T-helper 1 cell treated with Interleukin-12 subunit alpha and Interleukin-12 subunit beta and Interleukin-4 antibody, amounts not matched to agents 30 μg/mL and 1 μg/mL, for 36 hours (primary cell): ENCODE measurements at regions not wholly inside any gene's neighbourhood (a gene's known extent, or its start where the extent isn't known, plus 50 kb on each side); places are given as distances from the start of the nearest gene placed in this dataset.

ENCODE experiments used
- H3K27ac Mint-ChIP-seq: one replicate; pipeline ENCODE4 v1.8.0; 2021; ENCODE audit warnings: mild to moderate bottlenecking, mixed read lengths
- H3K27me3 Mint-ChIP-seq: one replicate; pipeline ENCODE4 v1.8.0; 2021; ENCODE audit warnings: low read depth, mixed read lengths
- H3K36me3 Mint-ChIP-seq: one replicate; pipeline ENCODE4 v1.8.0; 2021; ENCODE audit warnings: low read depth, mixed read lengths
- H3K4me1 Mint-ChIP-seq: one replicate; pipeline ENCODE4 v1.8.0; 2021; ENCODE audit warnings: low read depth, mixed read lengths
- H3K4me3 Mint-ChIP-seq: one replicate; pipeline ENCODE4 v1.8.0; 2021; ENCODE audit warnings: mild to moderate bottlenecking, moderate library complexity, mixed read lengths
- H3K9me3 Mint-ChIP-seq: one replicate; pipeline ENCODE4 v1.8.0; 2021; ENCODE audit warnings: mixed read lengths

- H3K4me3 Mint-ChIP-seq, result no peak overlapping the region
- H3K27ac Mint-ChIP-seq, result no peak overlapping the region
- peaks cover 4% of the 10 kb centered on the region for H3K9me3 Mint-ChIP-seq
- H3K27me3 Mint-ChIP-seq, result no peaks in the 10 kb centered on the region
- H3K36me3 Mint-ChIP-seq, result no peaks in the 10 kb centered on the region
- no peaks in the 10 kb centered on the region for H3K4me1 Mint-ChIP-seq
These were observed 154.9 kb upstream of the EPHA5 start for GRCh38 chr4:65825116-65825753.

GRCh38 chr4:65819192-65819591 lies 148.9 kb upstream of the EPHA5 start:
- peaks cover 15% of the 10 kb centered on the region for H3K9me3 Mint-ChIP-seq
- H3K27ac Mint-ChIP-seq, result no peak overlapping the region
- H3K4me3 Mint-ChIP-seq, result no peak overlapping the region
- no peaks in the 10 kb centered on the region for H3K36me3 Mint-ChIP-seq
- no peaks in the 10 kb centered on the region for H3K4me1 Mint-ChIP-seq
- H3K27me3 Mint-ChIP-seq, result no peaks in the 10 kb centered on the region

GRCh38 chr4:65805936-65806335 lies 135.6 kb upstream of the EPHA5 start:
- H3K9me3 Mint-ChIP-seq, result peaks cover 6% of the 10 kb centered on the region
- H3K4me1 Mint-ChIP-seq, result no peaks in the 10 kb centered on the region
- H3K36me3 Mint-ChIP-seq, result no peaks in the 10 kb centered on the region
- H3K27ac Mint-ChIP-seq, result no peak overlapping the region
- no peak overlapping the region for H3K4me3 Mint-ChIP-seq
- no peaks in the 10 kb centered on the region for H3K27me3 Mint-ChIP-seq

- Mint-ChIP-seq H3K36me3 (no peaks in the 10 kb centered on the region), H3K4me1 (no peaks in the 10 kb centered on the region), H3K27ac (no peak overlapping the region), H3K4me3 (no peak overlapping the region), H3K9me3 (no peaks in the 10 kb centered on the region), H3K27me3 (no peaks in the 10 kb centered on the region)
These were observed 129.2 kb upstream of the EPHA5 start for GRCh38 chr4:65799513-65799912.

- Mint-ChIP-seq H3K9me3 (no peaks in the 10 kb centered on the region), H3K27me3 (no peaks in the 10 kb centered on the region), H3K4me3 (no peak overlapping the region), H3K4me1 (no peaks in the 10 kb centered on the region), H3K36me3 (no peaks in the 10 kb centered on the region), H3K27ac (no peak overlapping the region)
These were observed 128.3 kb upstream of the EPHA5 start for GRCh38 chr4:65798498-65799127.

- no peak overlapping the region for H3K4me3 Mint-ChIP-seq
- H3K27ac Mint-ChIP-seq, result no peak overlapping the region
- no peaks in the 10 kb centered on the region for H3K36me3 Mint-ChIP-seq
- H3K4me1 Mint-ChIP-seq, result no peaks in the 10 kb centered on the region
- no peaks in the 10 kb centered on the region for H3K27me3 Mint-ChIP-seq
- H3K9me3 Mint-ChIP-seq, result no peaks in the 10 kb centered on the region
These were observed 121.6 kb upstream of the EPHA5 start for GRCh38 chr4:65791812-65792308.

- Mint-ChIP-seq H3K36me3 (no peaks in the 10 kb centered on the region), H3K9me3 (no peaks in the 10 kb centered on the region), H3K4me3 (no peak overlapping the region), H3K27ac (no peak overlapping the region), H3K27me3 (no peaks in the 10 kb centered on the region), H3K4me1 (no peaks in the 10 kb centered on the region)
These were observed 121.0 kb upstream of the EPHA5 start for GRCh38 chr4:65791111-65791811.

GRCh38 chr4:65789805-65790204 lies 119.5 kb upstream of the EPHA5 start:
- H3K9me3 Mint-ChIP-seq, result no peaks in the 10 kb centered on the region
- no peaks in the 10 kb centered on the region for H3K27me3 Mint-ChIP-seq
- no peak overlapping the region for H3K27ac Mint-ChIP-seq
- no peak overlapping the region for H3K4me3 Mint-ChIP-seq
- H3K4me1 Mint-ChIP-seq, result no peaks in the 10 kb centered on the region
- no peaks in the 10 kb centered on the region for H3K36me3 Mint-ChIP-seq

- Mint-ChIP-seq H3K9me3 (peaks cover 2% of the 10 kb centered on the region), H3K4me1 (no peaks in the 10 kb centered on the region), H3K27ac (no peak overlapping the region), H3K27me3 (no peaks in the 10 kb centered on the region), H3K36me3 (no peaks in the 10 kb centered on the region), H3K4me3 (no peak overlapping the region)
These were observed 119.1 kb upstream of the EPHA5 start for GRCh38 chr4:65789341-65789740.

- Mint-ChIP-seq H3K9me3 (peaks cover 31% of the 10 kb centered on the region), H3K4me1 (no peaks in the 10 kb centered on the region), H3K4me3 (no peak overlapping the region), H3K27me3 (no peaks in the 10 kb centered on the region), H3K27ac (no peak overlapping the region), H3K36me3 (no peaks in the 10 kb centered on the region)
These were observed 107.0 kb upstream of the EPHA5 start for GRCh38 chr4:65777270-65777669.

GRCh38 chr4:65773636-65774035 lies 103.3 kb upstream of the EPHA5 start:
- Mint-ChIP-seq H3K4me1 (no peaks in the 10 kb centered on the region), H3K9me3 (peaks cover 34% of the 10 kb centered on the region), H3K27ac (no peak overlapping the region), H3K36me3 (no peaks in the 10 kb centered on the region), H3K27me3 (no peaks in the 10 kb centered on the region), H3K4me3 (no peak overlapping the region)

GRCh38 chr4:65747386-65747785 lies 77.1 kb upstream of the EPHA5 start:
- H3K27me3 Mint-ChIP-seq, result no peaks in the 10 kb centered on the region
- no peaks in the 10 kb centered on the region for H3K4me1 Mint-ChIP-seq
- H3K36me3 Mint-ChIP-seq, result no peaks in the 10 kb centered on the region
- no peak overlapping the region for H3K4me3 Mint-ChIP-seq
- no peak overlapping the region for H3K27ac Mint-ChIP-seq
- no peaks in the 10 kb centered on the region for H3K9me3 Mint-ChIP-seq

GRCh38 chr4:65738134-65738533 lies 67.8 kb upstream of the EPHA5 start:
- Mint-ChIP-seq H3K27ac (no peak overlapping the region), H3K4me3 (no peak overlapping the region), H3K27me3 (no peaks in the 10 kb centered on the region), H3K9me3 (peaks cover 3% of the 10 kb centered on the region), H3K36me3 (no peaks in the 10 kb centered on the region), H3K4me1 (no peaks in the 10 kb centered on the region)

GRCh38 chr4:65737672-65738071 lies 67.4 kb upstream of the EPHA5 start:
- H3K27ac Mint-ChIP-seq, result no peak overlapping the region
- no peaks in the 10 kb centered on the region for H3K36me3 Mint-ChIP-seq
- no peaks in the 10 kb centered on the region for H3K27me3 Mint-ChIP-seq
- H3K9me3 Mint-ChIP-seq, result peaks cover 3% of the 10 kb centered on the region
- H3K4me1 Mint-ChIP-seq, result no peaks in the 10 kb centered on the region
- H3K4me3 Mint-ChIP-seq, result no peak overlapping the region

- Mint-ChIP-seq H3K9me3 (peaks cover 19% of the 10 kb centered on the region), H3K4me1 (no peaks in the 10 kb centered on the region), H3K27ac (no peak overlapping the region), H3K27me3 (no peaks in the 10 kb centered on the region), H3K36me3 (no peaks in the 10 kb centered on the region), H3K4me3 (no peak overlapping the region)
These were observed 54.7 kb upstream of the EPHA5 start for GRCh38 chr4:65724973-65725372.
